Stimulated activated CD8-positive, alpha-beta memory T cell treated with anti-CD3 and anti-CD28 coated beads, Interleukin-15, amount 100 ng/mL, for 24 hours (primary cell): ENCODE measurements at regions not wholly inside any gene's neighbourhood (a gene's known extent, or its start where the extent isn't known, plus 50 kb on each side); places are given as distances from the start of the nearest gene placed in this dataset.
"Not testable (repeated sequence)": the region's sequence is repeated elsewhere in the genome, so short reads cannot be mapped to it uniquely, and the experiment has no call there.

Experiments used
- DNase-seq: peaks from one replicate; pipeline ENCODE4 v3.0.0-alpha.2; 2020; ENCODE audit warnings: low read depth

- DNase-seq: no peak
Observed at GRCh38 chr1:168490306-168490705, 53.5 kb downstream of the XCL2 start.

GRCh38 chr1:168488138-168488537 lies 55.7 kb downstream of the XCL2 start:
- DNase-seq: no peak

- DNase-seq: not testable (repeated sequence)
Observed at GRCh38 chr1:168486820-168487219, 57.0 kb downstream of the XCL2 start.

- no peak for DNase-seq
Observed at GRCh38 chr1:168485048-168485447, 58.7 kb downstream of the XCL2 start.

- DNase-seq: no peak
Observed at GRCh38 chr1:168484083-168484482, 59.7 kb downstream of the XCL2 start.

GRCh38 chr1:168483539-168483938 lies 60.3 kb downstream of the XCL2 start:
- DNase-seq: no peak

- no peak for DNase-seq
Observed at GRCh38 chr1:168482106-168482505, 61.7 kb downstream of the XCL2 start.

GRCh38 chr1:168481586-168481985 lies 62.2 kb downstream of the XCL2 start:
- no peak for DNase-seq

- DNase-seq: no peak
Observed at GRCh38 chr1:168480997-168481396, 62.8 kb downstream of the XCL2 start.

- no peak for DNase-seq
Observed at GRCh38 chr1:168477792-168478191, 66.0 kb downstream of the XCL2 start.

GRCh38 chr1:168476588-168477385 lies 67.0 kb downstream of the XCL2 start:
- DNase-seq: no peak

GRCh38 chr1:168474322-168474721 lies 69.5 kb downstream of the XCL2 start:
- no peak for DNase-seq

GRCh38 chr1:168473126-168473525 lies 70.7 kb downstream of the XCL2 start:
- DNase-seq: no peak

GRCh38 chr1:168472223-168472622 lies 71.6 kb downstream of the XCL2 start:
- no peak for DNase-seq

GRCh38 chr1:168470901-168471431 lies 72.8 kb downstream of the XCL2 start:
- DNase-seq: no peak

- no peak for DNase-seq
Observed at GRCh38 chr1:168469690-168470089, 74.1 kb downstream of the XCL2 start.

GRCh38 chr1:168468822-168469221 lies 75.0 kb downstream of the XCL2 start:
- DNase-seq: no peak

GRCh38 chr1:168468042-168468809 lies 75.6 kb downstream of the XCL2 start:
- no peak for DNase-seq

- DNase-seq: no peak
Observed at GRCh38 chr1:168467452-168467851, 76.3 kb downstream of the XCL2 start.

- DNase-seq: no peak
Observed at GRCh38 chr1:168466714-168467131, 77.1 kb downstream of the XCL2 start.

- DNase-seq: no peak
Observed at GRCh38 chr1:168466092-168466713, 77.6 kb downstream of the XCL2 start.

- DNase-seq: not testable (repeated sequence)
Observed at GRCh38 chr1:168461108-168461507, 82.7 kb downstream of the XCL2 start.

GRCh38 chr1:168457296-168457695 lies 86.5 kb downstream of the XCL2 start:
- DNase-seq: not testable (repeated sequence)
